GM12872 (cell line): ENCODE measurements at regions not wholly inside any gene's neighbourhood (a gene's known extent, or its start where the extent isn't known, plus 50 kb on each side); places are given as distances from the start of the nearest gene placed in this dataset.

ENCODE experiments used
- TF ChIP-seq, protein P1 (sequence below): IDR thresholded peaks from 3 replicates; pipeline ENCODE4 v1.5.1; 2011; ENCODE audit warnings: low read depth, mild to moderate bottlenecking, low read length, moderate library complexity; ENCODE audit not compliant: insufficient read depth

- TF ChIP-seq, protein P1, sequence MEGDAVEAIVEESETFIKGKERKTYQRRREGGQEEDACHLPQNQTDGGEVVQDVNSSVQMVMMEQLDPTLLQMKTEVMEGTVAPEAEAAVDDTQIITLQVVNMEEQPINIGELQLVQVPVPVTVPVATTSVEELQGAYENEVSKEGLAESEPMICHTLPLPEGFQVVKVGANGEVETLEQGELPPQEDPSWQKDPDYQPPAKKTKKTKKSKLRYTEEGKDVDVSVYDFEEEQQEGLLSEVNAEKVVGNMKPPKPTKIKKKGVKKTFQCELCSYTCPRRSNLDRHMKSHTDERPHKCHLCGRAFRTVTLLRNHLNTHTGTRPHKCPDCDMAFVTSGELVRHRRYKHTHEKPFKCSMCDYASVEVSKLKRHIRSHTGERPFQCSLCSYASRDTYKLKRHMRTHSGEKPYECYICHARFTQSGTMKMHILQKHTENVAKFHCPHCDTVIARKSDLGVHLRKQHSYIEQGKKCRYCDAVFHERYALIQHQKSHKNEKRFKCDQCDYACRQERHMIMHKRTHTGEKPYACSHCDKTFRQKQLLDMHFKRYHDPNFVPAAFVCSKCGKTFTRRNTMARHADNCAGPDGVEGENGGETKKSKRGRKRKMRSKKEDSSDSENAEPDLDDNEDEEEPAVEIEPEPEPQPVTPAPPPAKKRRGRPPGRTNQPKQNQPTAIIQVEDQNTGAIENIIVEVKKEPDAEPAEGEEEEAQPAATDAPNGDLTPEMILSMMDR: no peak
Measured at GRCh38 chr1:63112155-63112900, 210.0 kb upstream of the FOXD3 start.

- TF ChIP-seq, protein P1: no peak
Measured at GRCh38 chr1:63115527-63115926, 206.8 kb upstream of the FOXD3 start.

DNA sequence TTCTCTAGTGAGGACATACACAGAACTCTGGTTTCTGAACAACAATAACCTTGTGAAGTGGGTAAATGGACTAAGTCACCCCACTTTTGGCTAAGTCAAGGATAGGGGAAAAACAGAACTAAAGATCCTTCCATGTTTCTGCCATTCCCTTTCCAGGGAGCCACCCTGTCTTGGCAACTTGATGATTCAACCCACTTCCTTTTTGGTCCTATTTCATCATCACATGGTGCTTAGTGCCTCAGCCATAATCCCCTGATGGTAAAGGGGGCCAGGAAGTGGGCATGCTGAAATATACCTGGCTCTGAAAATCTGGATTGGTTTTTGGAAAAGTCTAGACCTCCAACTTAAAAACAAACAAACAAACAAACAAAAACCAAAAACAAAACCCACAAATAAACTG is 206.4 kb upstream of the FOXD3 start:
- TF ChIP-seq, protein P1: no peak

- TF ChIP-seq, protein P1: no peak
Measured at GRCh38 chr1:63119575-63120155, 202.7 kb upstream of the FOXD3 start.

GRCh38 chr1:63122079-63122478 is 200.3 kb upstream of the FOXD3 start:
- TF ChIP-seq, protein P1: no peak

- TF ChIP-seq, protein P1: no peak
Measured at GRCh38 chr1:63124666-63125191, 197.6 kb upstream of the FOXD3 start.

GRCh38 chr1:63126104-63126503 is 196.3 kb upstream of the FOXD3 start:
- TF ChIP-seq, protein P1: no peak
